A172 (cell line): ENCODE measurements at regions not wholly inside any gene's neighbourhood (a gene's known extent, or its start where the extent isn't known, plus 50 kb on each side); places are given as distances from the start of the nearest gene placed in this dataset.

Experiments
- DNase-seq: peaks from one replicate; pipeline ENCODE4 v3.0.0-alpha.2; 2015; ENCODE audit warnings: low spot score

DNA sequence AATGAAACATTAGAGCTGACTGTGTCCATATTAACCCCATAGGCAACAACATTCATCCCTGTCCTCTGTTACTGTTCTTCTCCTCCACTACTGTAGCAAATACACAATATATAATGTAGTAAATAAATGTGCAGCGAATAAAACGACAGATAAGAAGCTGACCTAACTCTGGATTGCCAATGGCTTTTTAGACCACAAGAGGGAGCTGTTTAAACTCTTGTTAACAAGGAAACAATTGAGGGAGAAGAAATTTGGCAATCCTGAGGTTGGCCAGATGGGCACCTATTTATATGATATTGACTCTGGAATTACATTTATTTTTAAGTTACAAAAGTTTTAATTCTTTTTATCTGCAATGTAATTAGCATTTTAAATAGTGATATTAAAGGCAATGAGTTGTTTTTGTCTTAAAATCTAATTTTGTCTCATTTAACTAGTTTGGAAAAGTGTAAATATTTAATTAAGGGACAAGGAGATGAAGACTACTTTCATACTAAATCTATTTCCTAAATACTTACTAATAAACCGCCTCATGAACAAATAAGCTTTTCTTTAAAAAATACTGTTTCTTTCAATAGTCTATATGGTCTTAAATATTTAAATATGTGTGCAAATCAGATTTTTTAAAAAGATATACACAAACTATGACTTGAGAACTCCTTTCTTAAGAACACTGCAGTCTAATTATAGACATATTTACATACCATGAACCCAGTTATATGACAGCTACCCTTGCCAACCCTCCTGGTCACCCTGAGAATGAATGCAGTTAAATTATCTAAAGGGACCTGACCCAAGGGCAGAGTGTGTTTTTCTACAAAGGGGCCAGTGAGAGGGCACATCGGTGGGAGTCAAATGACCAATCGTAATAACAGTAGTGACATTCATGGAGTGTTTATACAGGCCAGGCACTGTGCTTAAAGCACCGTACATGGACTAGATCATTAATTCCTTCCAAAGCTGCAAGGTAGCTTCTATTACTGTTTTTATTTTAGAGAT is 52.9 kb upstream of the HPF1 start:
- peak; percentile 63 for DNase-seq

- DNase-seq = no peak
Observed at GRCh38 chr4:169807934-169808509, 50.3 kb upstream of the HPF1 start.
